NT2/D1 (cell line): ENCODE measurements at regions not wholly inside any gene's neighbourhood (a gene's known extent, or its start where the extent isn't known, plus 50 kb on each side); places are given as distances from the start of the nearest gene placed in this dataset.

Source experiments
- SUZ12 ChIP-seq: IDR thresholded peaks from 2 replicates; pipeline ENCODE4 v1.6.1; 2011; ENCODE audit not compliant: insufficient read length, insufficient read depth; ENCODE audit errors: extremely low read depth
- YY1 ChIP-seq: IDR thresholded peaks from 2 replicates; pipeline ENCODE4 v1.6.1; 2011; ENCODE audit not compliant: insufficient read length, insufficient read depth
- ZNF274 ChIP-seq: IDR thresholded peaks from 2 replicates; pipeline ENCODE4 v1.6.1; 2011; ENCODE audit warnings: mild to moderate bottlenecking, low read depth, low read length

DNA sequence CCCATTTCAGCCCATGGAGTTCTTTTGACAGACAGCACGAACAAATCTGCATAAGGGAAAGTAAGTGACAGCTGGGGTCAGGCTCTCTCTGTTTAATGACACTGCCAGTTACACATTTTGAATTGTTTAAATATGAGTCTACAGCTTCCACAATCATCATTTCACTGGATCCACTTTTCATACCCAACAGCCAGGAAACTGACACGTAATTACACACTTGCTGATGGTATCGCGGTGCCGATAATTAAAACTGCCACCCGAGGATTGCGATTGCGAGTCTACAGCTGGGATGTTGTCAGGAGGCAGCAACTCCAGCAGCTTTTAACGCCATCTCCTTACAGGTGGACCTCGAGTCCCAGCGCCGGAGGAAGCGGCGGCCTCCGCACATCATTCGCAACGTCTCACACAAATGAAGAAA lies 230.8 kb upstream of the MGMT start:
- TF ChIP-seq ZNF274: no peak
- TF ChIP-seq YY1: no peak
- TF ChIP-seq SUZ12: no peak
